ENCODE measurements at regions not wholly inside any gene's neighbourhood (a gene's known extent, or its start where the extent isn't known, plus 50 kb on each side); places are given as distances from the start of the nearest gene placed in this dataset.

- no peak overlapping the region for H3K4me3 Mint-ChIP-seq
- Histone ChIP-seq H3K56ac (ENCODE audit: insufficient read length, low read depth, low read length) (no peak overlapping the region), H3K9me3 (ENCODE audit: control insufficient read depth, low read depth, low read length) (no peaks in the 10 kb centered on the region), H4K91ac (ENCODE audit: insufficient read length, low read depth, low read length) (no peak overlapping the region), H3K27me3 (ENCODE audit: insufficient read depth, low read length) (no peaks in the 10 kb centered on the region), H4K5ac (ENCODE audit: insufficient read length, low read depth, low read length) (no peak overlapping the region), H3K18ac (ENCODE audit: insufficient read length, low read depth, low read length) (no peak overlapping the region), H3K27ac (ENCODE audit: insufficient read length, low read depth, low read length) (no peak overlapping the region), H3T11ph (ENCODE audit: low read length) (no peak overlapping the region), H4K20me1 (ENCODE audit: control insufficient read depth, insufficient read depth, insufficient read length) (no peaks in the 10 kb centered on the region), H2BK12ac (ENCODE audit: insufficient read length, low read depth, low read length) (no peak overlapping the region), H3K4me2 (ENCODE audit: insufficient read depth, insufficient read length, low read length) (no peak overlapping the region), H2BK120ac (ENCODE audit: low read depth, low read length, poor library complexity, severe bottlenecking) (no peak overlapping the region), H3K4ac (ENCODE audit: low read depth, low read length) (no peak overlapping the region), H2BK20ac (ENCODE audit: low read depth, low read length, poor library complexity, severe bottlenecking) (no peak overlapping the region), H3K4me1 (ENCODE audit: insufficient read depth, low read length) (no peaks in the 10 kb centered on the region), H3K23ac (ENCODE audit: insufficient read length, low read depth, low read length) (no peak overlapping the region), H3K9ac (ENCODE audit: extremely low read depth, insufficient read length, low read length) (no peak overlapping the region), H2AK5ac (ENCODE audit: insufficient read length, low read length) (no peak overlapping the region), H2BK15ac (ENCODE audit: low read depth, low read length) (no peak overlapping the region), H3K14ac (ENCODE audit: insufficient read depth, low read length) (no peak overlapping the region), H3K79me2 (ENCODE audit: insufficient read depth, low read length) (no peaks in the 10 kb centered on the region), H4K8ac (replicated peaks; ENCODE audit: insufficient read length, low read depth, low read length) (no peak overlapping the region), H2BK5ac (ENCODE audit: insufficient read length, low read length) (no peak overlapping the region), H2AFZ (ENCODE audit: low read length) (no peak overlapping the region), H3K23me2 (ENCODE audit: insufficient read length, low read depth, low read length, poor library complexity, severe bottlenecking) (no peaks in the 10 kb centered on the region), H3K79me1 (ENCODE audit: insufficient read depth, low read depth, low read length, poor library complexity, severe bottlenecking) (no peaks in the 10 kb centered on the region)
- no peak for DNase-seq
- H3K27ac Mint-ChIP-seq, result no peak overlapping the region
- no peaks in the 10 kb centered on the region; a peak in 1 of 5 replicates for H3K9me3 Mint-ChIP-seq
- H3K36me3 Mint-ChIP-seq (ENCODE audit: insufficient read depth in 1 of 3, low read depth in 3 of 3), result no peaks in the 10 kb centered on the region
- no peak for TF ChIP-seq CTCF (conservative IDR thresholded peaks at IDR 0.05)
- H3K27me3 Mint-ChIP-seq (ENCODE audit: low read depth), result no peaks in the 10 kb centered on the region
- no CpG with 5 or more reads among the region's 6 CpGs for WGBS (ENCODE audit: extremely low coverage, insufficient read length, low lambda C conversion rate)
- H3K4me1 Mint-ChIP-seq, result no peaks in the 10 kb centered on the region
Measured at GRCh38 chr9:80127920-80128319, 556.2 kb downstream of the TLE4 start.

Measured in H9 (cell line).